ENCODE measurements at regions not wholly inside any gene's neighbourhood (a gene's known extent, or its start where the extent isn't known, plus 50 kb on each side); places are given as distances from the start of the nearest gene placed in this dataset.

DNA sequence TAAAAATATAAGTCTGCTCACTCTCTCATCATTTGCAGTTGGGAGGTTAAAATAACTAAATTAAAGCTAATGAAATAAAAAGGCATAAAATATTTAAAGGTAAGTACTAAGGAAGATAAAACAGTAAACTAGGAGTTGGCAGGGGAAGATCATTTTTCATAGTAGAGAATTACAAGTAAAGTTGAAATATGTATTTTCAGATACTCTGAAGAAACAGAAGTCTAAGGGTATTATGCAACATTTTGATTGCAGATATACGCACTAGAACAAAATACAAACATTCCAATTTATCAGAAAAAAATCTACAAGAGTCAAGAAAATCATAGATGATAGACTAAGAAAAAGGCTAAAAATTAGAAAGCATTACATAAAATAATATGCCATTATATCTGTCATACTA is 167.6 kb upstream of the CTAGE1 start:
- TF ChIP-seq, protein P1, sequence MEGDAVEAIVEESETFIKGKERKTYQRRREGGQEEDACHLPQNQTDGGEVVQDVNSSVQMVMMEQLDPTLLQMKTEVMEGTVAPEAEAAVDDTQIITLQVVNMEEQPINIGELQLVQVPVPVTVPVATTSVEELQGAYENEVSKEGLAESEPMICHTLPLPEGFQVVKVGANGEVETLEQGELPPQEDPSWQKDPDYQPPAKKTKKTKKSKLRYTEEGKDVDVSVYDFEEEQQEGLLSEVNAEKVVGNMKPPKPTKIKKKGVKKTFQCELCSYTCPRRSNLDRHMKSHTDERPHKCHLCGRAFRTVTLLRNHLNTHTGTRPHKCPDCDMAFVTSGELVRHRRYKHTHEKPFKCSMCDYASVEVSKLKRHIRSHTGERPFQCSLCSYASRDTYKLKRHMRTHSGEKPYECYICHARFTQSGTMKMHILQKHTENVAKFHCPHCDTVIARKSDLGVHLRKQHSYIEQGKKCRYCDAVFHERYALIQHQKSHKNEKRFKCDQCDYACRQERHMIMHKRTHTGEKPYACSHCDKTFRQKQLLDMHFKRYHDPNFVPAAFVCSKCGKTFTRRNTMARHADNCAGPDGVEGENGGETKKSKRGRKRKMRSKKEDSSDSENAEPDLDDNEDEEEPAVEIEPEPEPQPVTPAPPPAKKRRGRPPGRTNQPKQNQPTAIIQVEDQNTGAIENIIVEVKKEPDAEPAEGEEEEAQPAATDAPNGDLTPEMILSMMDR (conservative IDR thresholded peaks at IDR 0.05; ENCODE audit: low read length) = no peak
- TF ChIP-seq EZH2phosphoT487 (IDR thresholded peaks at IDR 0.05; ENCODE audit: borderline replicate concordance) = no peak
